GM12878 (cell line): ENCODE measurements at regions not wholly inside any gene's neighbourhood (a gene's known extent, or its start where the extent isn't known, plus 50 kb on each side); places are given as distances from the start of the nearest gene placed in this dataset.

Source experiments
- ATAC-seq: fragments of 200-7000 bp; cut with Tn5 transposase; 3 replicates; pipeline ENCODE4 v1.9.1; 2020; ENCODE audit warnings: mild to moderate bottlenecking, moderate library complexity
- BruUV-seq: library from RNA; stranded (reverse); fragments of 400-500 nt; replicated peaks from 2 replicates; lab custom pipeline; 2021; lab: Mats Ljungman, UMichigan
- CTCF ChIA-PET: fragments of 300-600 bp; sonication (Branson Sonifier 250); formaldehyde crosslinking; extraction: SDS; loops from one replicate; lab custom pipeline; 2021; ENCODE audit warnings: inconsistent platforms; lab: Yijun Ruan, JAX
- POLR2A ChIA-PET: fragments of 350-600 bp; formaldehyde crosslinking; extraction: SDS; loops from one replicate; lab custom pipeline; 2021; ENCODE audit warnings: inconsistent platforms; lab: Charles Lee
- RAD21 ChIA-PET: fragments of 300-600 bp; sonication (Branson Sonifier 250); formaldehyde crosslinking; loops from one replicate; lab custom pipeline; 2023; ENCODE audit warnings: antibody characterized with exemption; ENCODE audit not compliant: unreplicated experiment; lab: Charles Lee
- SMC1A ChIA-PET: fragments of 300-600 bp; sonication (Branson Sonifier 250); formaldehyde crosslinking; loops from one replicate; lab custom pipeline; 2023; ENCODE audit not compliant: unreplicated experiment, uncharacterized antibody; lab: Charles Lee
- DNase-seq: peaks from one replicate; pipeline ENCODE4 v3.0.0-alpha.2; 2011; ENCODE audit warnings: low read depth, low spot score
- FAIRE-seq: peaks from 3 replicates; lab custom pipeline; 2011; peaks lifted over from hg19 to GRCh38; lab: Jason Lieb, UNC
- H2AFZ ChIP-seq: 2 replicates; pipeline ENCODE4 v1.6.0; 2011; ENCODE audit warnings: low read depth, low read length, control low read depth; ENCODE audit not compliant: control insufficient read depth
- H3K27ac ChIP-seq: 2 replicates; pipeline ENCODE4 v1.5.1; 2011; ENCODE audit warnings: control low read depth; ENCODE audit not compliant: control insufficient read depth, insufficient read depth
- H3K27me3 ChIP-seq, 2 experiments: replicated peaks in 1 of 2; 2 replicates each; pipeline versions ENCODE4 v1.6.0 to v1.6.1; 2011; ENCODE audit warnings: low read length in 1 of 2; ENCODE audit not compliant: control insufficient read depth in 2 of 2, insufficient read depth in 2 of 2
- H3K36me3 ChIP-seq, 2 experiments: 2 replicates each; pipeline ENCODE4 v1.5.1; 2011; ENCODE audit warnings: low read length in 1 of 2; ENCODE audit not compliant: control insufficient read depth in 2 of 2, insufficient read depth in 2 of 2
- H3K4me1 ChIP-seq: 2 replicates; pipeline ENCODE4 v1.6.1; 2011; ENCODE audit warnings: mild to moderate bottlenecking, low read length, moderate library complexity, mixed read lengths; ENCODE audit not compliant: control insufficient read depth, insufficient read depth
- H3K4me2 ChIP-seq: 2 replicates; pipeline ENCODE4 v1.6.0; 2011; ENCODE audit warnings: control low read depth; ENCODE audit not compliant: control insufficient read depth, insufficient read depth
- H3K4me3 ChIP-seq: fragments of 200-600 bp; sonication (generic); 2 replicates; pipeline ENCODE4 v1.5.1; 2016
- H3K79me2 ChIP-seq: 2 replicates; pipeline ENCODE4 v1.6.0; 2011; ENCODE audit warnings: low read length; ENCODE audit not compliant: control insufficient read depth, insufficient read depth
- H3K9ac ChIP-seq: 2 replicates; pipeline ENCODE4 v1.8.0; 2011; ENCODE audit warnings: low read length, control low read depth, mixed read lengths; ENCODE audit not compliant: control insufficient read depth, insufficient read depth
- H3K9me3 ChIP-seq: replicated peaks from 3 replicates; pipeline ENCODE4 v1.5.1; 2011; ENCODE audit warnings: mild to moderate bottlenecking, low read length; ENCODE audit not compliant: control insufficient read depth, insufficient read depth
- H4K20me1 ChIP-seq: 2 replicates; pipeline ENCODE4 v1.6.0; 2011; ENCODE audit not compliant: control insufficient read depth, insufficient read depth
- ATF7 ChIP-seq: fragments of 450-650 bp; IDR thresholded peaks from 2 replicates; pipeline ENCODE4 v1.6.1; 2016; ENCODE audit warnings: low read depth, mild to moderate bottlenecking
- CEBPZ ChIP-seq: fragments of 150-350 bp; IDR thresholded peaks from 2 replicates; pipeline ENCODE4 v1.6.1; 2016; ENCODE audit warnings: low read depth, low read length
- CUX1 ChIP-seq: IDR thresholded peaks from 2 replicates; pipeline ENCODE4 v1.6.1; 2012; ENCODE audit warnings: improper control_type of control experiment, low read depth, low read length; ENCODE audit not compliant: insufficient replicate concordance
- EGR1 ChIP-seq, 2 experiments: IDR thresholded peaks; 1 replicate in 1 of 2; 2 replicates in 1 of 2; pipeline ENCODE4 v1.6.1; 2011 to 2012; ENCODE audit warnings: low read depth in 2 of 2, low read length in 2 of 2, borderline replicate concordance in 1 of 2, mild to moderate bottlenecking in 1 of 2, moderate library complexity in 1 of 2
- MAX ChIP-seq: IDR thresholded peaks from 2 replicates; pipeline ENCODE4 v1.6.1; 2012; ENCODE audit warnings: low read depth, low read length, improper control_type of control experiment
- MEF2A ChIP-seq: IDR thresholded peaks from 2 replicates; pipeline ENCODE4 v1.6.1; 2011; ENCODE audit warnings: low read depth, mild to moderate bottlenecking, low read length, moderate library complexity; ENCODE audit not compliant: insufficient read depth
- NFIC ChIP-seq: IDR thresholded peaks from 2 replicates; pipeline ENCODE4 v1.6.1; 2012; ENCODE audit warnings: low read depth, mild to moderate bottlenecking, inconsistent platforms, low read length, moderate library complexity
- NFXL1 ChIP-seq: fragments of 450-650 bp; IDR thresholded peaks from 2 replicates; pipeline ENCODE4 v1.6.1; 2017; ENCODE audit warnings: antibody characterized with exemption, mild to moderate bottlenecking, borderline replicate concordance
- NR2F1 ChIP-seq: fragments of 450-650 bp; conservative IDR thresholded peaks from 2 replicates; pipeline ENCODE4 v1.6.1; 2017; ENCODE audit warnings: mild to moderate bottlenecking
- POLR2AphosphoS2 ChIP-seq: IDR thresholded peaks from 2 replicates; pipeline ENCODE4 v1.6.1; 2011; ENCODE audit warnings: low read depth, mild to moderate bottlenecking, low read length, improper control_type of control experiment, moderate library complexity
- POU2F2 ChIP-seq: IDR thresholded peaks from 3 replicates; pipeline ENCODE4 v1.6.1; 2011; ENCODE audit warnings: low read depth, mild to moderate bottlenecking, low read length, borderline replicate concordance
- SRF ChIP-seq, 2 experiments: IDR thresholded peaks; 2 replicates each; pipeline ENCODE4 v1.6.1; 2011; ENCODE audit warnings: low read depth in 2 of 2, low read length in 2 of 2, mild to moderate bottlenecking in 1 of 2, moderate library complexity in 1 of 2
- in situ Hi-C: fragments of 300-500 bp; cut with MboI; formaldehyde crosslinking; loops from 9 replicates; pipeline ENCODE4 v1.14.3; 2018; ENCODE audit warnings: mixed read lengths
- intact Hi-C: fragments of 100-400 bp; cut with micrococcal nuclease; formaldehyde crosslinking; loops from one replicate; pipeline ENCODE4 v1.14.2; 2022; ENCODE audit not compliant: unreplicated experiment

- POLR2A ChIA-PET = interaction anchor here (0.5 to 1.0 kb wide), 2 partner anchors 41 to 960 kb away, joined by 3 to 4 read pairs; no protein-coding TSS in a partner anchor
- Histone ChIP-seq H3K27ac (no peak overlapping the region), H3K4me2 (peak overlapping the region; percentile 38; the same call in 1 of the 2 replicates), H3K4me1 (peaks cover 17% of the 10 kb centered on the region), H4K20me1 (no peaks in the 10 kb centered on the region), H3K36me3 (no peaks in the 10 kb centered on the region), H3K27me3 (no peaks in the 10 kb centered on the region; a peak in 1 of 4 replicates), H2AFZ (no peak overlapping the region), H3K9me3 (no peaks in the 10 kb centered on the region; the same call in 2 of the 3 replicates), H3K4me3 (no peak overlapping the region), H3K9ac (no peak overlapping the region), H3K79me2 (no peaks in the 10 kb centered on the region)
- ATAC-seq = peak; percentile 70
- SMC1A ChIA-PET = interaction anchor here (0.8 to 2.0 kb wide), 7 partner anchors 8 to 211 kb away, joined by 3 to 6 read pairs (median 3); no protein-coding TSS in a partner anchor
- in situ Hi-C loops (no loop called here), intact Hi-C loops (loop anchor here (2.0 to 5.0 kb wide), 4 partner anchors 43 to 972 kb away; no protein-coding TSS in a partner anchor)
- RAD21 ChIA-PET = interaction anchor here (0.8 to 2.1 kb wide), 7 partner anchors 42 to 894 kb away, joined by 3 to 5 read pairs (median 3); no protein-coding TSS in a partner anchor
- FAIRE-seq = peak; percentile 56
- DNase-seq = peak; percentile 47
- CTCF ChIA-PET = interaction anchor here (1.2 kb wide), 1 partner anchor 9 kb away, joined by 3 read pairs; no protein-coding TSS in a partner anchor
- no TSS peak for BruUV-seq
- no peak for TF ChIP-seq NFXL1
- peak; percentile 21 for TF ChIP-seq CUX1
- no peak for TF ChIP-seq EGR1 (IDR thresholded peaks at IDR 0.05; ENCODE audit: borderline replicate concordance in 1 of 2, low read depth in 2 of 2, low read length in 2 of 2)
- TF ChIP-seq SRF (IDR thresholded peaks at IDR 0.05; ENCODE audit: low read depth in 2 of 2, low read length in 2 of 2) = no peak
- TF ChIP-seq CEBPZ = no peak
- peak; percentile 50; the same call in 1 of the 2 replicates for TF ChIP-seq NFIC
- peak; percentile 61; the same call in 1 of the 2 replicates for TF ChIP-seq MEF2A
- TF ChIP-seq MAX = no peak
- TF ChIP-seq POLR2AphosphoS2 = no peak
- 0 out of 2 replicates have a peak, but pooled peaks have one; percentile 33 for TF ChIP-seq NR2F1
- TF ChIP-seq POU2F2 = no peak
- TF ChIP-seq ATF7 = peak; percentile 62
These were observed 598.1 kb downstream of the RNF144A start for GRCh38 chr2:7515327-7515726.
